ENCODE measurements at regions not wholly inside any gene's neighbourhood (a gene's known extent, or its start where the extent isn't known, plus 50 kb on each side); places are given as distances from the start of the nearest gene placed in this dataset.

DNA sequence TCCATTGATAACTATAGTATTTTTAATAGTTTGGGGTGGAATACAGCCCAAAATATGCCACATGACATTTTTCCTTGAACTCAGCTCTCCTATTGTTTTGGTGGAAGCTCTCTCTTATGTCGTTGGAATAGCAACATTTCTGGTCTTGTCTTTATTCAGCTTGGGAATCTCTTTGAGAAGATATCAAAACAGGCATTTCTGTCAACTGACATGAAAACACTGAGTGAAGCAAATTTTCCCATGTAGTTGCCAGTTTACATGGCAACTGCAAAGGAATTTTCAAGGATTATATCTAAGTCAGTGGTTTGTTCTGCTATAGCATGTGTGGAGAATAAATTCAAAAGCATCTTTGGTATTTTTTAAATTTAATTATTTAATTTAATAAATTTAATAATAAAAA, 863.5 kb upstream of the CDH8 start:
- TF ChIP-seq, protein P1, sequence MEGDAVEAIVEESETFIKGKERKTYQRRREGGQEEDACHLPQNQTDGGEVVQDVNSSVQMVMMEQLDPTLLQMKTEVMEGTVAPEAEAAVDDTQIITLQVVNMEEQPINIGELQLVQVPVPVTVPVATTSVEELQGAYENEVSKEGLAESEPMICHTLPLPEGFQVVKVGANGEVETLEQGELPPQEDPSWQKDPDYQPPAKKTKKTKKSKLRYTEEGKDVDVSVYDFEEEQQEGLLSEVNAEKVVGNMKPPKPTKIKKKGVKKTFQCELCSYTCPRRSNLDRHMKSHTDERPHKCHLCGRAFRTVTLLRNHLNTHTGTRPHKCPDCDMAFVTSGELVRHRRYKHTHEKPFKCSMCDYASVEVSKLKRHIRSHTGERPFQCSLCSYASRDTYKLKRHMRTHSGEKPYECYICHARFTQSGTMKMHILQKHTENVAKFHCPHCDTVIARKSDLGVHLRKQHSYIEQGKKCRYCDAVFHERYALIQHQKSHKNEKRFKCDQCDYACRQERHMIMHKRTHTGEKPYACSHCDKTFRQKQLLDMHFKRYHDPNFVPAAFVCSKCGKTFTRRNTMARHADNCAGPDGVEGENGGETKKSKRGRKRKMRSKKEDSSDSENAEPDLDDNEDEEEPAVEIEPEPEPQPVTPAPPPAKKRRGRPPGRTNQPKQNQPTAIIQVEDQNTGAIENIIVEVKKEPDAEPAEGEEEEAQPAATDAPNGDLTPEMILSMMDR (IDR thresholded peaks at IDR 0.05) = no peak
- TF ChIP-seq POLR2A (IDR thresholded peaks at IDR 0.05) = no peak
